HL-60 (cell line): ENCODE measurements at regions not wholly inside any gene's neighbourhood (a gene's known extent, or its start where the extent isn't known, plus 50 kb on each side); places are given as distances from the start of the nearest gene placed in this dataset.

Experiments used
- DNase-seq, 2 experiments: peaks; one replicate each; pipeline ENCODE4 v3.0.0-alpha.2; 2010 to 2020; ENCODE audit warnings: low read depth in 1 of 2, low spot score in 1 of 2
- H3K27ac ChIP-seq: fragments of 250-450 bp; sonication (Bioruptor Pico); replicated peaks from 2 replicates; pipeline ENCODE4 v1.5.1; 2020; ENCODE audit warnings: mild to moderate bottlenecking, moderate library complexity
- H3K27me3 ChIP-seq: fragments of 250-450 bp; sonication (Bioruptor Pico); 2 replicates; pipeline ENCODE4 v1.5.1; 2021; ENCODE audit warnings: mild to moderate bottlenecking, moderate library complexity; ENCODE audit not compliant: insufficient read depth, poor library complexity, severe bottlenecking
- H3K4me3 ChIP-seq: replicated peaks from 2 replicates; pipeline ENCODE4 v1.5.1; 2011; ENCODE audit warnings: mild to moderate bottlenecking, control low read depth, low read length; ENCODE audit not compliant: insufficient read depth
- GABPA ChIP-seq: IDR thresholded peaks from 2 replicates; pipeline ENCODE4 v1.6.1; 2012; ENCODE audit warnings: low read depth
- POLR2AphosphoS5 ChIP-seq: IDR thresholded peaks from 2 replicates; pipeline ENCODE4 v1.6.1; 2012; ENCODE audit warnings: low read depth
- SPI1 ChIP-seq: IDR thresholded peaks from 2 replicates; pipeline ENCODE4 v1.6.1; 2012; ENCODE audit warnings: low read depth, mild to moderate bottlenecking, borderline replicate concordance
- TF ChIP-seq, protein P1 (sequence below): IDR thresholded peaks from one replicate; pipeline ENCODE4 v1.5.1; 2011; ENCODE audit warnings: low read length, control low read depth, inconsistent platforms; ENCODE audit not compliant: insufficient read depth
- TF ChIP-seq, protein P2 (sequence below): IDR thresholded peaks from 2 replicates; pipeline ENCODE4 v1.6.1; 2012; ENCODE audit warnings: low read depth; ENCODE audit not compliant: insufficient replicate concordance

DNA sequence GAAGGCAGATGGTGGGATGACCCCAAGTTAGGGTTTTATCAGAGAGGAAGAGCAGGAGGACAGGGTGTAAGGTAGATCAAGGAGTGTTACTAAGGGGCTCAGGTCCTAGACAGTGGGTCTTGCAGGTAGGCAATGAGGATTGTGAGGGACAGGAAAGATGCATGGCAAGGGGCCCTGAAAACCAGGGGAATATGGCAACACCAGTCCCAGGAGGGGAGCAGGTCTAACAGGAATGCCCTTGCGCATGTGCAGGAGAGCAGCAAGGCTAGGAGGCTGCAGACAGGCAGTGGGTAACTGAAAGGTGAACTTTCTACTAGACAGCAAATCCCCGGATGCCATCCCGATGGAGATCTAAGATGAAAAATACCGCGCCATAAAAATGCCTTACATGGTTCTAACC, 211.3 kb downstream of the ALG10 start:
- H3K27ac ChIP-seq, result no peak overlapping the region
- DNase-seq, result no peak
- no peaks in the 10 kb centered on the region for H3K27me3 ChIP-seq
- TF ChIP-seq, protein P1, sequence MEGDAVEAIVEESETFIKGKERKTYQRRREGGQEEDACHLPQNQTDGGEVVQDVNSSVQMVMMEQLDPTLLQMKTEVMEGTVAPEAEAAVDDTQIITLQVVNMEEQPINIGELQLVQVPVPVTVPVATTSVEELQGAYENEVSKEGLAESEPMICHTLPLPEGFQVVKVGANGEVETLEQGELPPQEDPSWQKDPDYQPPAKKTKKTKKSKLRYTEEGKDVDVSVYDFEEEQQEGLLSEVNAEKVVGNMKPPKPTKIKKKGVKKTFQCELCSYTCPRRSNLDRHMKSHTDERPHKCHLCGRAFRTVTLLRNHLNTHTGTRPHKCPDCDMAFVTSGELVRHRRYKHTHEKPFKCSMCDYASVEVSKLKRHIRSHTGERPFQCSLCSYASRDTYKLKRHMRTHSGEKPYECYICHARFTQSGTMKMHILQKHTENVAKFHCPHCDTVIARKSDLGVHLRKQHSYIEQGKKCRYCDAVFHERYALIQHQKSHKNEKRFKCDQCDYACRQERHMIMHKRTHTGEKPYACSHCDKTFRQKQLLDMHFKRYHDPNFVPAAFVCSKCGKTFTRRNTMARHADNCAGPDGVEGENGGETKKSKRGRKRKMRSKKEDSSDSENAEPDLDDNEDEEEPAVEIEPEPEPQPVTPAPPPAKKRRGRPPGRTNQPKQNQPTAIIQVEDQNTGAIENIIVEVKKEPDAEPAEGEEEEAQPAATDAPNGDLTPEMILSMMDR, result no peak
- TF ChIP-seq GABPA (no peak), SPI1 (no peak), POLR2AphosphoS5 (no peak)
- TF ChIP-seq, protein P2, sequence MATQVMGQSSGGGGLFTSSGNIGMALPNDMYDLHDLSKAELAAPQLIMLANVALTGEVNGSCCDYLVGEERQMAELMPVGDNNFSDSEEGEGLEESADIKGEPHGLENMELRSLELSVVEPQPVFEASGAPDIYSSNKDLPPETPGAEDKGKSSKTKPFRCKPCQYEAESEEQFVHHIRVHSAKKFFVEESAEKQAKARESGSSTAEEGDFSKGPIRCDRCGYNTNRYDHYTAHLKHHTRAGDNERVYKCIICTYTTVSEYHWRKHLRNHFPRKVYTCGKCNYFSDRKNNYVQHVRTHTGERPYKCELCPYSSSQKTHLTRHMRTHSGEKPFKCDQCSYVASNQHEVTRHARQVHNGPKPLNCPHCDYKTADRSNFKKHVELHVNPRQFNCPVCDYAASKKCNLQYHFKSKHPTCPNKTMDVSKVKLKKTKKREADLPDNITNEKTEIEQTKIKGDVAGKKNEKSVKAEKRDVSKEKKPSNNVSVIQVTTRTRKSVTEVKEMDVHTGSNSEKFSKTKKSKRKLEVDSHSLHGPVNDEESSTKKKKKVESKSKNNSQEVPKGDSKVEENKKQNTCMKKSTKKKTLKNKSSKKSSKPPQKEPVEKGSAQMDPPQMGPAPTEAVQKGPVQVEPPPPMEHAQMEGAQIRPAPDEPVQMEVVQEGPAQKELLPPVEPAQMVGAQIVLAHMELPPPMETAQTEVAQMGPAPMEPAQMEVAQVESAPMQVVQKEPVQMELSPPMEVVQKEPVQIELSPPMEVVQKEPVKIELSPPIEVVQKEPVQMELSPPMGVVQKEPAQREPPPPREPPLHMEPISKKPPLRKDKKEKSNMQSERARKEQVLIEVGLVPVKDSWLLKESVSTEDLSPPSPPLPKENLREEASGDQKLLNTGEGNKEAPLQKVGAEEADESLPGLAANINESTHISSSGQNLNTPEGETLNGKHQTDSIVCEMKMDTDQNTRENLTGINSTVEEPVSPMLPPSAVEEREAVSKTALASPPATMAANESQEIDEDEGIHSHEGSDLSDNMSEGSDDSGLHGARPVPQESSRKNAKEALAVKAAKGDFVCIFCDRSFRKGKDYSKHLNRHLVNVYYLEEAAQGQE, result no peak
- H3K4me3 ChIP-seq, result no peak overlapping the region

DNA sequence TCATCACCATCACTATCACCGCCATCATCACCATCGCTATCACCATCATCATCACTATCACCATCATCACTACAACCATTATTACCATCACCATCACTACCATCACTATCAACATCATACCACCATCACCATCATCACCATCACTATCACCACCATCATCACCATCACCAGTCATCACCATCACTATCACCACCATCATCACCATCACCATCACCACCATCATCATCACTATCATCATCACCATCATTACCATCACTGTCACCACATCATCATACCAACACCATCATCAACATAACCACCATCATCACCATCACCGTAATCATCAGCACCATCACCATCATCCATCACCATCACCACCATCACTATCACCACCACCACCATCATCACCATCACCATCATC, 213.8 kb downstream of the ALG10 start:
- H3K27me3 ChIP-seq, result no peaks in the 10 kb centered on the region
- TF ChIP-seq, protein P1, result no peak
- TF ChIP-seq SPI1, result no peak
- TF ChIP-seq, protein P2, result no peak
- no peak for TF ChIP-seq GABPA
- no peak for TF ChIP-seq POLR2AphosphoS5
- DNase-seq, result no peak
- no peak overlapping the region for H3K27ac ChIP-seq
- H3K4me3 ChIP-seq, result no peak overlapping the region

DNA sequence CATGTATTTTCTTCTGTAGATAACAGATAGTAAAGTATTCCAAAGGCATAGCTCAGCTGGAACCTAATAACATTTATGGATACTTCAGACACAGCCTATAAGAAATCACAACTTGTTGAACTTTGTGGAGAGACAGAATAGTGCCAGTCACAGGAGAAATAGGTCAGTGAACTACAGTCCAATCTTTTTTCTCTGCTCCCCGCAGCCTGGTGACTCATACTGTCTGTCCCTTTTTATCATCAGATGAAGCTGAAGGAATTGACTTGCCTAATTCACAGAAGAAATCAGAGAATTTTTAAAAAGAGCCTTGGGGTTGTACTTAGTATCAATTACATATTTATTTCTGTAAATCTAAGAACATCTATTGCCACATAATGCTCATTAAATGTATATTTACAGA, 222.3 kb downstream of the ALG10 start:
- DNase-seq, result no peak
- H3K4me3 ChIP-seq, result no peak overlapping the region
- TF ChIP-seq POLR2AphosphoS5, result no peak
- no peak for TF ChIP-seq GABPA
- TF ChIP-seq, protein P2, result no peak
- TF ChIP-seq, protein P1, result no peak
- no peak for TF ChIP-seq SPI1
- H3K27me3 ChIP-seq, result no peaks in the 10 kb centered on the region
- no peak overlapping the region for H3K27ac ChIP-seq
